ENCODE measurements at regions not wholly inside any gene's neighbourhood (a gene's known extent, or its start where the extent isn't known, plus 50 kb on each side); places are given as distances from the start of the nearest gene placed in this dataset.

- H3K36me3 Mint-ChIP-seq (ENCODE audit: insufficient read depth, unreplicated experiment), result no peaks in the 10 kb centered on the region
- no peaks in the 10 kb centered on the region for H3K9me3 Mint-ChIP-seq (ENCODE audit: unreplicated experiment)
- no peaks in the 10 kb centered on the region for H3K4me1 Mint-ChIP-seq (ENCODE audit: insufficient read depth, unreplicated experiment)
- ChIA-PET POLR2A (interaction anchor here (1.1 to 1.3 kb wide), 2 partner anchors 12 to 13 kb away, joined by 3 read pairs; no protein-coding TSS in a partner anchor), CTCF (interaction anchor here (1.1 kb wide), 1 partner anchor 220 kb away, joined by 3 read pairs; no protein-coding TSS in a partner anchor)
- no TSS peak for BruUV-seq (replicated peaks)
- TF ChIP-seq CTCF (IDR thresholded peaks at IDR 0.05; ENCODE audit: unreplicated experiment), result no peak
- no peaks in the 10 kb centered on the region for H3K27me3 Mint-ChIP-seq (ENCODE audit: insufficient read depth, unreplicated experiment)
- intact Hi-C loops (cut with micrococcal nuclease), result no loop called here
- H3K4me3 Mint-ChIP-seq (ENCODE audit: unreplicated experiment), result no peak overlapping the region
- H3K27ac Mint-ChIP-seq (ENCODE audit: low read depth, unreplicated experiment), result no peak overlapping the region
- peak; percentile 5 for DNase-seq (ENCODE audit: unreplicated experiment)
These were observed 1415.8 kb upstream of the CELF4 start for GRCh38 chr18:38981389-38981788.

GRCh38 chr18:38980420-38980819 lies 1414.8 kb upstream of the CELF4 start:
- ChIA-PET CTCF (no interaction called here), POLR2A (interaction anchor here (1.1 to 1.3 kb wide), 2 partner anchors 13 to 14 kb away, joined by 3 read pairs; no protein-coding TSS in a partner anchor)
- DNase-seq (ENCODE audit: unreplicated experiment), result no peak
- no peaks in the 10 kb centered on the region for H3K9me3 Mint-ChIP-seq (ENCODE audit: unreplicated experiment)
- no peak overlapping the region for H3K27ac Mint-ChIP-seq (ENCODE audit: low read depth, unreplicated experiment)
- intact Hi-C loops (cut with micrococcal nuclease), result no loop called here
- no peak for TF ChIP-seq CTCF (IDR thresholded peaks at IDR 0.05; ENCODE audit: unreplicated experiment)
- H3K4me3 Mint-ChIP-seq (ENCODE audit: unreplicated experiment), result no peak overlapping the region
- no TSS peak for BruUV-seq (replicated peaks)
- H3K4me1 Mint-ChIP-seq (ENCODE audit: insufficient read depth, unreplicated experiment), result no peaks in the 10 kb centered on the region
- no peaks in the 10 kb centered on the region for H3K27me3 Mint-ChIP-seq (ENCODE audit: insufficient read depth, unreplicated experiment)
- no peaks in the 10 kb centered on the region for H3K36me3 Mint-ChIP-seq (ENCODE audit: insufficient read depth, unreplicated experiment)

- DNase-seq (ENCODE audit: unreplicated experiment), result no peak
- Mint-ChIP-seq H3K9me3 (ENCODE audit: unreplicated experiment) (no peaks in the 10 kb centered on the region), H3K4me3 (ENCODE audit: unreplicated experiment) (no peak overlapping the region), H3K36me3 (ENCODE audit: insufficient read depth, unreplicated experiment) (no peaks in the 10 kb centered on the region), H3K27ac (ENCODE audit: low read depth, unreplicated experiment) (no peak overlapping the region), H3K27me3 (ENCODE audit: insufficient read depth, unreplicated experiment) (no peaks in the 10 kb centered on the region), H3K4me1 (ENCODE audit: insufficient read depth, unreplicated experiment) (no peaks in the 10 kb centered on the region)
- BruUV-seq (replicated peaks), result no TSS peak
- intact Hi-C loops (cut with micrococcal nuclease), result no loop called here
- no peak for TF ChIP-seq CTCF (IDR thresholded peaks at IDR 0.05; ENCODE audit: unreplicated experiment)
- CTCF ChIA-PET, result interaction anchor here (0.6 kb wide), 1 partner anchor 1453 kb away, joined by 3 read pairs; no protein-coding TSS in a partner anchor
- POLR2A ChIA-PET, result interaction anchor here (0.6 kb wide), 2 partner anchors 29 to 1461 kb away, joined by 3 read pairs; no protein-coding TSS in a partner anchor
These were observed 1407.0 kb upstream of the CELF4 start for GRCh38 chr18:38972571-38972970.

GRCh38 chr18:38971881-38972280 lies 1406.3 kb upstream of the CELF4 start:
- BruUV-seq (replicated peaks), result no TSS peak
- Mint-ChIP-seq H3K9me3 (ENCODE audit: unreplicated experiment) (no peaks in the 10 kb centered on the region), H3K27ac (ENCODE audit: low read depth, unreplicated experiment) (no peak overlapping the region), H3K4me3 (ENCODE audit: unreplicated experiment) (no peak overlapping the region), H3K4me1 (ENCODE audit: insufficient read depth, unreplicated experiment) (no peaks in the 10 kb centered on the region), H3K27me3 (ENCODE audit: insufficient read depth, unreplicated experiment) (no peaks in the 10 kb centered on the region), H3K36me3 (ENCODE audit: insufficient read depth, unreplicated experiment) (no peaks in the 10 kb centered on the region)
- POLR2A ChIA-PET, result interaction anchor here (0.6 kb wide), 1 partner anchor 29 kb away, joined by 3 read pairs; no protein-coding TSS in a partner anchor
- no peak for TF ChIP-seq CTCF (IDR thresholded peaks at IDR 0.05; ENCODE audit: unreplicated experiment)
- DNase-seq (ENCODE audit: unreplicated experiment), result no peak
- CTCF ChIA-PET, result interaction anchor here (0.6 kb wide), 1 partner anchor 1452 kb away, joined by 3 read pairs; no protein-coding TSS in a partner anchor
- intact Hi-C loops (cut with micrococcal nuclease), result no loop called here

Measured in MCF 10A (cell line).